Neural cell (in vitro differentiated cells): ENCODE measurements at regions not wholly inside any gene's neighbourhood (a gene's known extent, or its start where the extent isn't known, plus 50 kb on each side); places are given as distances from the start of the nearest gene placed in this dataset.

Experiments used
- H2AFZ ChIP-seq: fragments of 200-600, 300-800 bp; sonication (generic), shearing (Covaris generic); 2 replicates; pipeline ENCODE4 v1.6.0; 2014; ENCODE audit warnings: low read depth, mild to moderate bottlenecking, antibody characterized with exemption, low read length, moderate library complexity
- H3F3A ChIP-seq: fragments of 200-600 bp; shearing (Covaris generic); 2 replicates; pipeline ENCODE4 v1.6.1; 2016; ENCODE audit warnings: mild to moderate bottlenecking, moderate library complexity, mixed read lengths, antibody characterized with exemption, low read length; ENCODE audit not compliant: insufficient read depth, poor library complexity, severe bottlenecking
- H3K27ac ChIP-seq: fragments of 200-600, 300-800 bp; sonication (generic), shearing (Covaris generic); 2 replicates; pipeline ENCODE4 v1.5.1; 2014; ENCODE audit warnings: mild to moderate bottlenecking, low read length, moderate library complexity
- H3K27me3 ChIP-seq: fragments of 300-800, 200-600 bp; sonication (generic), shearing (Covaris generic); 2 replicates; pipeline ENCODE4 v1.6.0; 2014; ENCODE audit warnings: mild to moderate bottlenecking, low read depth, low read length, moderate library complexity; ENCODE audit not compliant: insufficient read depth
- H3K36me3 ChIP-seq: fragments of 300-800, 200-600 bp; sonication (generic), shearing (Covaris generic); 2 replicates; pipeline ENCODE4 v1.5.1; 2014; ENCODE audit warnings: mild to moderate bottlenecking, antibody characterized with exemption, low read length, moderate library complexity; ENCODE audit not compliant: insufficient read depth
- H3K4me2 ChIP-seq: fragments of 300-800, 200-600 bp; sonication (generic), shearing (Covaris generic); 2 replicates; pipeline ENCODE4 v1.6.0; 2014; ENCODE audit warnings: mild to moderate bottlenecking, low read length
- H3K4me3 ChIP-seq: fragments of 300-800, 200-600 bp; sonication (generic), shearing (Covaris generic); 2 replicates; pipeline ENCODE4 v1.5.1; 2014; ENCODE audit warnings: mild to moderate bottlenecking, low read length, moderate library complexity
- H3K79me2 ChIP-seq: fragments of 200-600 bp; shearing (Covaris generic); replicated peaks from 2 replicates; pipeline ENCODE4 v1.6.0; 2014; ENCODE audit warnings: mild to moderate bottlenecking, low read length, moderate library complexity; ENCODE audit not compliant: insufficient read depth
- H3K9ac ChIP-seq: fragments of 300-800, 200-600 bp; sonication (generic), shearing (Covaris generic); 2 replicates; pipeline ENCODE4 v1.6.1; 2016; ENCODE audit warnings: mild to moderate bottlenecking, low read length, mixed read lengths
- H3K9me2 ChIP-seq: fragments of 200-600 bp; shearing (Covaris generic); 2 replicates; pipeline ENCODE4 v1.6.1; 2016; ENCODE audit warnings: mild to moderate bottlenecking, low read length, mixed read lengths; ENCODE audit not compliant: insufficient read depth
- H3K9me3 ChIP-seq: fragments of 200-600, 300-800 bp; sonication (generic), shearing (Covaris generic); 2 replicates; pipeline ENCODE4 v1.6.1; 2016; ENCODE audit warnings: mild to moderate bottlenecking, mixed run types, low read length, moderate library complexity, mixed read lengths
- H4K20me1 ChIP-seq: fragments of 200-600 bp; shearing (Covaris generic); 2 replicates; pipeline ENCODE4 v1.6.1; 2016; ENCODE audit warnings: mild to moderate bottlenecking, mixed run types; ENCODE audit not compliant: insufficient read depth
- EP300 ChIP-seq: fragments of 450-650 bp; conservative IDR thresholded peaks from 2 replicates; pipeline ENCODE4 v1.6.1; 2014; ENCODE audit warnings: antibody characterized with exemption, mild to moderate bottlenecking, moderate library complexity; ENCODE audit not compliant: poor library complexity, severe bottlenecking
- EZH2 ChIP-seq: fragments of 200-600, 300-800 bp; shearing (Covaris generic), sonication (generic); IDR thresholded peaks from 2 replicates; pipeline ENCODE4 v1.6.1; 2014; ENCODE audit warnings: antibody characterized with exemption, low read length, borderline replicate concordance, mild to moderate bottlenecking; ENCODE audit not compliant: insufficient read depth, poor library complexity, severe bottlenecking
- MXI1 ChIP-seq: fragments of 450-650 bp; conservative IDR thresholded peaks from 2 replicates; pipeline ENCODE4 v1.6.1; 2014; ENCODE audit warnings: antibody characterized with exemption, mild to moderate bottlenecking; ENCODE audit not compliant: poor library complexity, severe bottlenecking
- POLR2AphosphoS5 ChIP-seq: IDR thresholded peaks from 2 replicates; pipeline ENCODE4 v1.6.1; 2012
- RAD21 ChIP-seq: fragments of 450-650 bp; conservative IDR thresholded peaks from 2 replicates; pipeline ENCODE4 v1.6.1; 2014; ENCODE audit warnings: antibody characterized with exemption, mild to moderate bottlenecking, moderate library complexity
- SMC3 ChIP-seq: fragments of 450-650 bp; conservative IDR thresholded peaks from 2 replicates; pipeline ENCODE4 v1.6.1; 2014; ENCODE audit warnings: antibody characterized with exemption, mild to moderate bottlenecking, moderate library complexity; ENCODE audit not compliant: poor library complexity
- TAF1 ChIP-seq: IDR thresholded peaks from 2 replicates; pipeline ENCODE4 v1.6.1; 2012; ENCODE audit warnings: low read depth
- TF ChIP-seq, protein P1 (sequence below): fragments of 450-650 bp; IDR thresholded peaks from 2 replicates; pipeline ENCODE4 v1.5.1; 2014; ENCODE audit warnings: antibody characterized with exemption, mild to moderate bottlenecking, moderate library complexity; ENCODE audit not compliant: poor library complexity, severe bottlenecking
- TF ChIP-seq, protein P2 (sequence below): IDR thresholded peaks from 2 replicates; pipeline ENCODE4 v1.6.1; 2012; ENCODE audit warnings: borderline replicate concordance

DNA sequence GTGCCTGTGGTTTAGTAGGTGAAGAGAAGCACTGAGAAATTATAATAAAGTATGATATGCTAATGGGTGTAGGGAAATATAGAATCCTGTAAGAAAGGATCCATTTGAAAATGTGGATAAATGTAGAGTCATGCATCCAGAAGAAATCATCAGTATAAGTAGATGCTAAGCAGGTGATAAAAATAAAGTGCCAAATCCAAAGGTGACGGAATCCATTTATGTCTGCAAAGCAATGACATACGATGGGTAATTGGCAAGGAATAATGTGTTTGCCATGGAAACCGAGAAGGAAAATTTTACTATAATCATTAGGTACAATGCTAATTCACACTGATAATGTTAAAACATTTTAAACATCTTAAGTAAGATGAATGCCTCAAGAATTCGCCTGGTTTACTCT lies 163.0 kb downstream of the OPN5 start:
- H3K9me2 ChIP-seq: no peaks in the 10 kb centered on the region
- H3K36me3 ChIP-seq: no peaks in the 10 kb centered on the region
- H3F3A ChIP-seq: peaks cover 4% of the 10 kb centered on the region
- no peaks in the 10 kb centered on the region for H3K9me3 ChIP-seq
- H3K79me2 ChIP-seq: no peaks in the 10 kb centered on the region
- H4K20me1 ChIP-seq: no peaks in the 10 kb centered on the region
- H3K27ac ChIP-seq: peak overlapping the region; percentile 95
- H3K4me2 ChIP-seq: peak overlapping the region; percentile 50
- H3K27me3 ChIP-seq: no peaks in the 10 kb centered on the region
- H2AFZ ChIP-seq: no peak overlapping the region
- TF ChIP-seq TAF1: no peak
- TF ChIP-seq, protein P1, sequence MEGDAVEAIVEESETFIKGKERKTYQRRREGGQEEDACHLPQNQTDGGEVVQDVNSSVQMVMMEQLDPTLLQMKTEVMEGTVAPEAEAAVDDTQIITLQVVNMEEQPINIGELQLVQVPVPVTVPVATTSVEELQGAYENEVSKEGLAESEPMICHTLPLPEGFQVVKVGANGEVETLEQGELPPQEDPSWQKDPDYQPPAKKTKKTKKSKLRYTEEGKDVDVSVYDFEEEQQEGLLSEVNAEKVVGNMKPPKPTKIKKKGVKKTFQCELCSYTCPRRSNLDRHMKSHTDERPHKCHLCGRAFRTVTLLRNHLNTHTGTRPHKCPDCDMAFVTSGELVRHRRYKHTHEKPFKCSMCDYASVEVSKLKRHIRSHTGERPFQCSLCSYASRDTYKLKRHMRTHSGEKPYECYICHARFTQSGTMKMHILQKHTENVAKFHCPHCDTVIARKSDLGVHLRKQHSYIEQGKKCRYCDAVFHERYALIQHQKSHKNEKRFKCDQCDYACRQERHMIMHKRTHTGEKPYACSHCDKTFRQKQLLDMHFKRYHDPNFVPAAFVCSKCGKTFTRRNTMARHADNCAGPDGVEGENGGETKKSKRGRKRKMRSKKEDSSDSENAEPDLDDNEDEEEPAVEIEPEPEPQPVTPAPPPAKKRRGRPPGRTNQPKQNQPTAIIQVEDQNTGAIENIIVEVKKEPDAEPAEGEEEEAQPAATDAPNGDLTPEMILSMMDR: no peak
- TF ChIP-seq, protein P2, sequence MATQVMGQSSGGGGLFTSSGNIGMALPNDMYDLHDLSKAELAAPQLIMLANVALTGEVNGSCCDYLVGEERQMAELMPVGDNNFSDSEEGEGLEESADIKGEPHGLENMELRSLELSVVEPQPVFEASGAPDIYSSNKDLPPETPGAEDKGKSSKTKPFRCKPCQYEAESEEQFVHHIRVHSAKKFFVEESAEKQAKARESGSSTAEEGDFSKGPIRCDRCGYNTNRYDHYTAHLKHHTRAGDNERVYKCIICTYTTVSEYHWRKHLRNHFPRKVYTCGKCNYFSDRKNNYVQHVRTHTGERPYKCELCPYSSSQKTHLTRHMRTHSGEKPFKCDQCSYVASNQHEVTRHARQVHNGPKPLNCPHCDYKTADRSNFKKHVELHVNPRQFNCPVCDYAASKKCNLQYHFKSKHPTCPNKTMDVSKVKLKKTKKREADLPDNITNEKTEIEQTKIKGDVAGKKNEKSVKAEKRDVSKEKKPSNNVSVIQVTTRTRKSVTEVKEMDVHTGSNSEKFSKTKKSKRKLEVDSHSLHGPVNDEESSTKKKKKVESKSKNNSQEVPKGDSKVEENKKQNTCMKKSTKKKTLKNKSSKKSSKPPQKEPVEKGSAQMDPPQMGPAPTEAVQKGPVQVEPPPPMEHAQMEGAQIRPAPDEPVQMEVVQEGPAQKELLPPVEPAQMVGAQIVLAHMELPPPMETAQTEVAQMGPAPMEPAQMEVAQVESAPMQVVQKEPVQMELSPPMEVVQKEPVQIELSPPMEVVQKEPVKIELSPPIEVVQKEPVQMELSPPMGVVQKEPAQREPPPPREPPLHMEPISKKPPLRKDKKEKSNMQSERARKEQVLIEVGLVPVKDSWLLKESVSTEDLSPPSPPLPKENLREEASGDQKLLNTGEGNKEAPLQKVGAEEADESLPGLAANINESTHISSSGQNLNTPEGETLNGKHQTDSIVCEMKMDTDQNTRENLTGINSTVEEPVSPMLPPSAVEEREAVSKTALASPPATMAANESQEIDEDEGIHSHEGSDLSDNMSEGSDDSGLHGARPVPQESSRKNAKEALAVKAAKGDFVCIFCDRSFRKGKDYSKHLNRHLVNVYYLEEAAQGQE: peak; percentile 66
- TF ChIP-seq RAD21: no peak
- TF ChIP-seq SMC3: no peak
- TF ChIP-seq EP300: peak; percentile 90
- TF ChIP-seq POLR2AphosphoS5: peak; percentile 33
- TF ChIP-seq EZH2: no peak
- no peak for TF ChIP-seq MXI1
- H3K4me3 ChIP-seq: peak overlapping the region; percentile 21
- peak overlapping the region; percentile 46 for H3K9ac ChIP-seq

DNA sequence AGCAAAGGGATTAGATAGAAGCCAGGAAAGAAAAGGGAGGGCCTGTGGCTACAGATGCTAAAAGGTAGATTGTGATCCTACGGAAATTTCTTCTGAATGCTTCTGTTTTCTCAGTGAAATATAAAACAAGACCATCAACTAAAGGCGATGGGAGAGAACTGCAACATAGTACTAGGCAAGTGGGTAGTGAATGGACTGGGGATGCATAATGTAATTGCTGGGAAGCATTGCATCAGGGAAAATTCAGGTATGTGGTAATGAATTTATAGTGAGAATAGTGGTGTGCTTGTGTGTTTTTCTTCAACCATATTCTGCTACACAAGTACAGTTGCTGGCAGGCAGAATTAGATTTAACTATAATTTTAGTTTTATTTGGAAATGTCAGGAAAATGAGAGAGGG lies 156.6 kb downstream of the OPN5 start:
- no peaks in the 10 kb centered on the region for H3K79me2 ChIP-seq
- TF ChIP-seq EZH2: no peak
- no peak for TF ChIP-seq EP300
- TF ChIP-seq, protein P1: no peak
- no peak for TF ChIP-seq MXI1
- H3K9me3 ChIP-seq: no peaks in the 10 kb centered on the region
- no peak overlapping the region for H3K4me3 ChIP-seq
- H3K27me3 ChIP-seq: no peaks in the 10 kb centered on the region
- no peak overlapping the region for H3K4me2 ChIP-seq
- H3K27ac ChIP-seq: no peak overlapping the region
- H2AFZ ChIP-seq: no peak overlapping the region
- H3K9ac ChIP-seq: no peak overlapping the region
- no peaks in the 10 kb centered on the region for H3K9me2 ChIP-seq
- no peaks in the 10 kb centered on the region for H4K20me1 ChIP-seq
- no peaks in the 10 kb centered on the region for H3K36me3 ChIP-seq
- H3F3A ChIP-seq: no peaks in the 10 kb centered on the region
